Activated naive CD8-positive, alpha-beta T cell treated with anti-CD3 and anti-CD28 coated beads, Interleukin-2, amount 50 U/mL, for 24 hours (primary cell): ENCODE measurements at regions not wholly inside any gene's neighbourhood (a gene's known extent, or its start where the extent isn't known, plus 50 kb on each side); places are given as distances from the start of the nearest gene placed in this dataset.
"Not testable (repeated sequence)": the region's sequence is repeated elsewhere in the genome, so short reads cannot be mapped to it uniquely, and the experiment has no call there.

Source experiments
- ATAC-seq: fragments of 150-1000 bp; cut with Tn5 transposase; one replicate; pipeline ENCODE4 v1.10.0; 2021
- DNase-seq: peaks from one replicate; pipeline ENCODE4 v3.0.0; 2021
- H3K27ac Mint-ChIP-seq: one replicate; pipeline ENCODE4 v1.8.0; 2021; ENCODE audit warnings: mild to moderate bottlenecking, mixed read lengths
- H3K27me3 Mint-ChIP-seq: one replicate; pipeline ENCODE4 v1.8.0; 2021; ENCODE audit warnings: mixed read lengths
- H3K36me3 Mint-ChIP-seq: one replicate; pipeline ENCODE4 v1.8.0; 2021; ENCODE audit warnings: low read depth, mixed read lengths
- H3K4me1 Mint-ChIP-seq: one replicate; pipeline ENCODE4 v1.8.0; 2021; ENCODE audit warnings: mixed read lengths
- H3K4me3 Mint-ChIP-seq: one replicate; pipeline ENCODE4 v1.8.0; 2021; ENCODE audit warnings: mild to moderate bottlenecking, moderate library complexity, mixed read lengths
- H3K9me3 Mint-ChIP-seq: one replicate; pipeline ENCODE4 v1.8.0; 2021; ENCODE audit warnings: mixed read lengths

DNA sequence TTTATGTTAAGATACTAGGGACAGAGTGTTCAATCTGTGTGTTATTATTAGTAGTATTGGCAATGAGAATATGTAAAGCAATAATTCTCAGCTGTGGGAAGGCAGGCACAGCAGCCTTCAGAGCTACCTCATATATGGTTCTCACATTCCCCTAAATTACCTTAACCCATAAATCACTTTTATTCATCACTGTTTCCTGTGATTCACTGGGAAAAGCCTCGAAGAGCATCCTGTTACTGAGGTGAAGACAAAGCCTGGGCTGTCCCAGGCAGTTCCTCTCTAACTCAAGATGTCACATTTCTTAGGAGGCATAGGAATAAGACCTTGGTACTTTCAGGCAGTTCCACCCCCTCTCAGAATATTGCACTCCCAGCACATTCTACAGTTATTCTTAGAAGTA lies 965.7 kb downstream of the NCAM2 start:
- peaks cover 25% of the 10 kb centered on the region for H3K9me3 Mint-ChIP-seq
- no peaks in the 10 kb centered on the region for H3K4me1 Mint-ChIP-seq
- ATAC-seq: no peak
- H3K27me3 Mint-ChIP-seq: no peaks in the 10 kb centered on the region
- H3K4me3 Mint-ChIP-seq: no peak overlapping the region
- H3K27ac Mint-ChIP-seq: no peak overlapping the region
- no peak for DNase-seq
- H3K36me3 Mint-ChIP-seq: no peaks in the 10 kb centered on the region

DNA sequence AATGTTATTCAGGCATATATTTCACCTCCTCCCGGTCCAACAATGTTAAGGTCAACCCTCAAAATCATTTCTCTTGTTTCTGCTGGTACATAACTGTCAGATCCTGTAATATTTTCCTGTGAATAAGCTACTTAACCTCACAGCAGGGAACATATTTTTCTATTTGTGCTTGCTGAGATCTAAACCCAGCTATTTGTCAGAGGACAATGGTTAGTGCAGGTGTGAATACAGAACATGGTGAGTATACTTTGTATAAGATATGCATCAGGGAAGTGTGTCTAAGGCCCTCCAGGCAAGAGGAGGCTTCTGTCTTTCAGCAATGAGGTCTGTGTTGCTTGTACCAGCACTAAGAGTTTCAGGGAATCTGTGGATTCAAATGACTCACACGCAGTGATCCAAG lies 970.6 kb downstream of the NCAM2 start:
- Mint-ChIP-seq H3K9me3 (peaks cover 21% of the 10 kb centered on the region), H3K36me3 (no peaks in the 10 kb centered on the region), H3K27ac (no peak overlapping the region), H3K4me3 (no peak overlapping the region), H3K4me1 (no peaks in the 10 kb centered on the region), H3K27me3 (no peaks in the 10 kb centered on the region)
- ATAC-seq: no peak
- no peak for DNase-seq

DNA sequence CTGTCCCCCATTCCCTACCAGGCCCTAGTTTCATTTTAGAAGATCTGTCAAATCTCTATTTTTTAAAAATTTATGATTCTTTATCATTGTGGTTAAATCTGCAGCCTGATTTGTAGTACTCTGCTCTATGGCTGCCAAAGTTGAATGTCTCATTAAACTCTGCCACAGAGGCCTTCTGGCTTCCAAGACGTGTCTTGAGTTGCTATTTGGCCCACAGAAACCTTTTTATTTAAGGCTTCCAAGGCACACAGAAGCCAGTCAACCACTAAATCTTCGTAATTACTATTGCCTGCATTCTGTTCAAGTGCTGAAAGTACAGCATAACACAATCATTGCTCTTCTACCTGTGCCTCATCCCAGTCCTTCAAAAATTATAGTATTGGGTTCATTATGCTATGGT lies 971.0 kb downstream of the NCAM2 start:
- no peaks in the 10 kb centered on the region for H3K27me3 Mint-ChIP-seq
- H3K27ac Mint-ChIP-seq: no peak overlapping the region
- peaks cover 17% of the 10 kb centered on the region for H3K9me3 Mint-ChIP-seq
- H3K4me3 Mint-ChIP-seq: no peak overlapping the region
- no peaks in the 10 kb centered on the region for H3K36me3 Mint-ChIP-seq
- no peak for ATAC-seq
- no peak for DNase-seq
- H3K4me1 Mint-ChIP-seq: no peaks in the 10 kb centered on the region

DNA sequence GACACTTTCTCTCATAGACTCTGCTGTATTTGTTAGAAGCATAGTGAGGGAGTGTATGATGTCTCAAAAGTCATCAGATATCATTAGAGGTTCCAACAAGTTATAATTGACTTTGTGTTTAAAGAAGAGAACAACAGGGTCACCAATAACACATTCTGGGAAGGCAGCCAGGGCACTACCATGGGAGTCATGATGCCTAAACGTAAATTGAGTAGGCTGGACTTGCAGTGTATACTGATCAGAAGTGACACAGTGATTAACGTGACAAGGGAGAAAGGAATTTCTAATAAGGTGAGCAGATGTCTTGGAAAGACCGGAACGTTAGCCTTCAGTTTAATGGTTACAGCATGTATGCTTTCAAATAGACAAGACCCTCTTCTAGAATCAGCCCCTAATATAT lies 973.2 kb downstream of the NCAM2 start:
- Mint-ChIP-seq H3K4me3 (no peak overlapping the region), H3K9me3 (peaks cover 19% of the 10 kb centered on the region), H3K27ac (no peak overlapping the region), H3K4me1 (no peaks in the 10 kb centered on the region), H3K27me3 (no peaks in the 10 kb centered on the region), H3K36me3 (no peaks in the 10 kb centered on the region)
- ATAC-seq (no peak), DNase-seq (no peak)

DNA sequence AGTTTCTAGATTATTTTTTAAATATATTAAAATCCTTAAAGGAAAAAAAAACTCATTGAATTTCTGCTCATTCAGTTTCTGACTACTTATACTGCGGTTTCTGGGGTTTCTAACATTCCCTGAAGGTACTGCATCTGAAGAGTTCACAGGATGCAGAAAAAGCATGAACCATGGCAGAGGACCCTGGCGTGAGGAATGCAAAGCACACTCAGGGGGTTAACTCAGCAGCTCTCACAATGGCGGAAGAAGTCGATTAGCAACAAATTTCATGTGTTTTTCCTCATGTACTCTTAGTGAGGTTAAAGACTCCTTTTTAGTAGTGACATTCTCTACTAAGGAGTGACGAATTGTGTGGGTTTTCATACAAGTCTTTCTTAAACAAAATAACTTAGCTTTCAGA lies 975.6 kb downstream of the NCAM2 start:
- DNase-seq: no peak

DNA sequence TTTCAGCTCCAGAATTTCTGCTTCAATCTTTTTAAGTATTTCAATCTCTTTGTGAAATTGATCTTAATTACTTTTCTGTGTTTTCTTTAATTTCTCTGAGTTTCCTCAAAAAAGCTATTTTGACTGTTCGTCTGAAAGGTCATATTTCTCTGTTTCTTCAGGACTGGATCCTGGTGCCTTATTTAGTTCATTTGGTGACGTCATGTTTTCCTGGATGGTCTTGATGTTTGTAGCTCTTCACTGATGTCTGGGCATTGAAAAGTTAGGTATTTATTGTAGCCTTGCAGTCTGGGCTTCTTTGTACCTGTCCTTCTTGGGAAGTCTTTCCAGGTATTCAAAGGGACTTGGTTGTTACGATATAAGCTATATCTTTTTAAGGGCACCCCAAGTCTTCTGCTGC lies 998.7 kb downstream of the NCAM2 start:
- Mint-ChIP-seq H3K36me3 (no peaks in the 10 kb centered on the region), H3K27ac (no peak overlapping the region)

More for the DNA sequence above, 975.6 kb downstream of the NCAM2 start:
- H3K4me1 Mint-ChIP-seq: no peaks in the 10 kb centered on the region
- H3K9me3 Mint-ChIP-seq: peaks cover 10% of the 10 kb centered on the region
- no peaks in the 10 kb centered on the region for H3K36me3 Mint-ChIP-seq
- H3K4me3 Mint-ChIP-seq: no peak overlapping the region
- H3K27ac Mint-ChIP-seq: no peak overlapping the region
- no peak for ATAC-seq
- H3K27me3 Mint-ChIP-seq: no peaks in the 10 kb centered on the region

DNA sequence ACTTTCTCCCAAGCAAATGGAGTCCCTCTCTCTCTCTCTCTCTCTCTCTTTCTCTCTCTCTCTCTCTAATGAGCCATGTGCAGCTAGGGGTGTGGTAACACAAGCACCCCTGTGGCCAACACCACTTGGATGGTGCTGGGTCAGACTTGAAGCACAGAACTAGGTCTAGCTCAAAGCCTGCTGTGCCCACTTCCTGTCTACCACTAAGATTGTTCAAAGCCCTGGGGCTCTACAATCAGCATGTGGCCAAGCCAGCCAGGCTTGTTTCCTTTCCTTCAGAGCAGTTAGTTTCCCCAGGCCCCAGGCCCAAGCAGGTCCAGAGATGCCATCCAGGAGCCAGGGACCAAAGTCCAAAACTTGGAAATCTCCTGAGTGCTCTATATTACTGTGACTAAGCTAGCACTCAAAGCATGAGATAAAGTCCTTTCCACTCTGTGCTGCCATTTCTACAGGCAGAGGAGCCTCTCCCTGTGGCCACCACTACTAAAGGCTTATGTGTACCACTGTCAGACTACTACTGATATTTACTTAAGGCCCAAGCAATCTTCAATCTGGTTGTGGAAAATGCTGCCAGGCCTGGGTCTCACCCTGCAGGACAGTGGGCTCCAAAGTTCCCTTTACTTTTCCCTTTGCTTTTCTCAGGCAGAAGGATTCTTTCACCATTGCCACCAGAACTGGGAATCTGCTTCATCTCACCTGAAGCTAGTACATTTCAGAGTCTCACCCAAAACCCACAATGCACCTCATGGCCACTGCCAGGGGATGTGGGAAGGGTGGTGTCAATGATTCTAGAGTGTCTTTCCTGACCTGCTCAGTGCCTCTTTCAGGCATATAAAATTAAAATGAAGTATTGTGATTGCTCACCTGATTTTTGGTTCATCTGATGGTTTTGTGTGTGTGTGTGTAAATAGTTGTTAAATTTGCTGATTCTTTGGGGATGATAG lies 999.5 kb downstream of the NCAM2 start:
- no peak overlapping the region for H3K27ac Mint-ChIP-seq
- H3K4me3 Mint-ChIP-seq: no peak overlapping the region
- H3K9me3 Mint-ChIP-seq: peaks cover 3% of the 10 kb centered on the region
- no peaks in the 10 kb centered on the region for H3K36me3 Mint-ChIP-seq
- DNase-seq: no peak
- no peaks in the 10 kb centered on the region for H3K27me3 Mint-ChIP-seq
- H3K4me1 Mint-ChIP-seq: no peaks in the 10 kb centered on the region
- no peak for ATAC-seq

More for the DNA sequence above, 998.7 kb downstream of the NCAM2 start:
- ATAC-seq: no peak
- H3K4me3 Mint-ChIP-seq: no peak overlapping the region
- H3K9me3 Mint-ChIP-seq: peaks cover 3% of the 10 kb centered on the region
- H3K27me3 Mint-ChIP-seq: no peaks in the 10 kb centered on the region
- H3K4me1 Mint-ChIP-seq: no peaks in the 10 kb centered on the region
- no peak for DNase-seq

DNA sequence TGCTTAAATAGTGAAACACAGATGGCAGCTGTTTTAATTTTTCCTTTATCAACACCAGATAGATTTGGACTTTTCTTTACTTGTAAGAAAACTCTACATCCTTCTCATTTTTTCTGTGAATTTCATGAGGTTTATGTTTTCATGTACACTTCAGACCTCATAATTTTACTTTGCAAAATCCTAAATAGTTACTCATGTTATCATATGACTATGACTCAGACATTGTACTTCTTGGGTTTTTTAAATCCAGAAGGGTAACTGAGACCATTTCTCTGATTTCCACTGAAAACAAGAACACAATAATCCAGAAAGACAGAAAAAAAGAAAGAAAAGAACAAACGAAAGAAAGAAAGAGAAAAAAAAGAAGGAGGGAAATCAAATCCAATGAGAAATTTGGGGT lies 1021.6 kb downstream of the NCAM2 start:
- no peak for DNase-seq
- H3K27ac Mint-ChIP-seq: no peak overlapping the region
- no peaks in the 10 kb centered on the region for H3K4me1 Mint-ChIP-seq
- no peak overlapping the region for H3K4me3 Mint-ChIP-seq
- no peaks in the 10 kb centered on the region for H3K36me3 Mint-ChIP-seq
- H3K9me3 Mint-ChIP-seq: no peaks in the 10 kb centered on the region
- H3K27me3 Mint-ChIP-seq: no peaks in the 10 kb centered on the region
- no peak for ATAC-seq

DNA sequence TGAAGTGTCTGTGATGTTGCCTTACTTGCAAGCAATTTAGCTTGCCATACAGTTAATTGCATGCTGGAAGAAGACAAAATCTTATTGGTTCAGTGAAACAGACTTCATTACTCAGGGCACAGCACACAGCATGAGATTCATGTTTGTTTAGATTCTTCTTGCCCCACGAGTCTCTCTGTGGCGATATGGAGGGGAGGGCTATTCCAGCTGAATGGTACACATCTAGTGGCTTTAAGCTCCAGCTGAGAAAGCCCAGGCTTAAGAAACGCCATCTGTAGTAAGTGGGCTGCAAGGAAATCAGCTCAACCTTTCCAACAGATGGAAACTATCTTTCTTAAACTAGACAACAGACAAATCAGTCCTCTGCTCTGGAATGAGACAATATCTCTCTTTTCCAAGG lies 1022.0 kb downstream of the NCAM2 start:
- Mint-ChIP-seq H3K27ac (no peak overlapping the region), H3K4me1 (no peaks in the 10 kb centered on the region), H3K27me3 (no peaks in the 10 kb centered on the region), H3K4me3 (no peak overlapping the region), H3K9me3 (no peaks in the 10 kb centered on the region), H3K36me3 (no peaks in the 10 kb centered on the region)
- ATAC-seq: no peak
- no peak for DNase-seq

DNA sequence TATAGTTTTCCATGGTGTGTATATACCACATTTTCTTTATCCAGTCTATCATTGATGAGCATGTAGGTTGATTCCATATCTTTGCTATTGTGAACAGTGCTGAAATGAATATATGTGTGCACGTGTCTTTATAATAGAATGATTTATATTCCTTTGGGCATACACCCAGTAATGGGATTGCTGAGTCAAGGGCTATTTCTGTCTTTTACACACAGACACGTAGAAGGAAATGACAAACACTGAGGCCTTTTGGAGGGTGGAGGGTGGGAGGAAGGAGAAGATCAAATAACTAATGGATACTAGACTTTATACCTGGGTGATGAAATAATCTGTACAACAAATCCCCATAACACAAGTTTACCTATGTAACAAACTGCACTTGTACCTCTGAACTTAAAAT lies 1025.7 kb downstream of the NCAM2 start:
- ATAC-seq, H3K4me3 Mint-ChIP-seq: not testable (repeated sequence)

DNA sequence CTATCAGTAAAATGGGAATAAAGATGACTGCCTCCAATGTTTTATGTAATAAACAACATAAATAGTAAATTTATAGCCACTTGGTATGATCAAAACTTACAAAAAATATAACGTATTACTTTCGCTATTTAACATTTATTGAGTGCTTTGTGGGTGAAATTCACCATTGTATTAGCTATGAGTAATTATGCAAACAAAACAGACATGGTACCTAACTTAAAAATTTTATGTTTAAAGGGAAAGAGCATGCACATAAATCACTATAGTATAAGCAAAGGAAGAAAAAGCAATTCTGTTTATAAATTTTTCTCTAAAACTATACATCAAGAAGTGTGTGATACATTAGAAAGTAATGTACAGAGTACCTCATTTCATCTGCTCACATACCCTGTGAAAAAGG lies 1046.2 kb downstream of the NCAM2 start:
- H3K9me3 Mint-ChIP-seq: no peaks in the 10 kb centered on the region
- H3K27ac Mint-ChIP-seq: no peak overlapping the region
- ATAC-seq: no peak
- no peaks in the 10 kb centered on the region for H3K27me3 Mint-ChIP-seq
- DNase-seq: no peak
- H3K4me1 Mint-ChIP-seq: no peaks in the 10 kb centered on the region
- H3K36me3 Mint-ChIP-seq: no peaks in the 10 kb centered on the region
- no peak overlapping the region for H3K4me3 Mint-ChIP-seq

More for the DNA sequence above, 1025.7 kb downstream of the NCAM2 start:
- H3K9me3 Mint-ChIP-seq, H3K36me3 Mint-ChIP-seq, H3K27me3 Mint-ChIP-seq, H3K27ac Mint-ChIP-seq, DNase-seq, H3K4me1 Mint-ChIP-seq: not testable (repeated sequence)

DNA sequence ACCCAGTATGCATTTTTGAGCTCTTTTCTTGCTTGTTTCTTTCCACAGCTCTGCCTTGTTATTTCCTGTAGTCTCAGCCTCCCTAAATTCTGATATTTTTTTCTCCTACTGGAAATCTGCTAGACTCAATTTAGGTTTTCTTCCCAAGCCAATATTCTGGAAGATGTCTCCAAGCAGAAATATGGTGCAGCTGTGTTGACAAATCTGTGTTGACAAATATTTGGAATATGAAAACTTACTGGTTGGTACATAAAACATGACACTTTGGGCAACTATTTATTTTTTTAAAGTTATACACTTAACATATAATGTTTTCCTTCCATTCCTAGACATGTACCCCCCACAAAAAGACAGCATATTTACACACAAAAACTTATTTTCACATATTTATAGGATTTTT lies 1048.4 kb downstream of the NCAM2 start:
- Mint-ChIP-seq H3K36me3 (no peaks in the 10 kb centered on the region), H3K27ac (no peak overlapping the region), H3K9me3 (no peaks in the 10 kb centered on the region), H3K27me3 (no peaks in the 10 kb centered on the region), H3K4me3 (no peak overlapping the region), H3K4me1 (no peaks in the 10 kb centered on the region)
- DNase-seq (no peak), ATAC-seq (no peak)

DNA sequence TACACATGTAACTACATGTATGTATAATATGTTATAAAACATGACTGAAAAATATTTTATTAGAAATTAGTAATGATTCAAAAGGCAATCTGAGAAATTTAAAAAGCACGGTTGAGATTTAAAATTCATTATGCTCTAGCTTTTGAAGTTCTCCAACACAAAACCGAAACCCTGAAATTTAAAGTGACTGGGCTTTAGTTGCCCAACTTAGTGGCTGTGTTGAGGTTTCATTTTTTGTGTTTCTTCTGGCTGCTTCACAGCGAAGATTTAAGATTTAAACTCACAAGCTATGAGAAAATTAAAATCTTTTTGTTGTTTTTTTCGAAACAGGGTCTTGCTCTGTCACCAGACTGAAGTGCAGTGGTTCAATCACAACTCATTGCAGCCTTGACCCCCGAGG lies 1058.7 kb downstream of the NCAM2 start:
- Mint-ChIP-seq H3K27ac (no peak overlapping the region), H3K9me3 (peaks cover 9% of the 10 kb centered on the region), H3K36me3 (no peaks in the 10 kb centered on the region), H3K27me3 (no peaks in the 10 kb centered on the region), H3K4me3 (no peak overlapping the region), H3K4me1 (no peaks in the 10 kb centered on the region)
- ATAC-seq: no peak
- no peak for DNase-seq

DNA sequence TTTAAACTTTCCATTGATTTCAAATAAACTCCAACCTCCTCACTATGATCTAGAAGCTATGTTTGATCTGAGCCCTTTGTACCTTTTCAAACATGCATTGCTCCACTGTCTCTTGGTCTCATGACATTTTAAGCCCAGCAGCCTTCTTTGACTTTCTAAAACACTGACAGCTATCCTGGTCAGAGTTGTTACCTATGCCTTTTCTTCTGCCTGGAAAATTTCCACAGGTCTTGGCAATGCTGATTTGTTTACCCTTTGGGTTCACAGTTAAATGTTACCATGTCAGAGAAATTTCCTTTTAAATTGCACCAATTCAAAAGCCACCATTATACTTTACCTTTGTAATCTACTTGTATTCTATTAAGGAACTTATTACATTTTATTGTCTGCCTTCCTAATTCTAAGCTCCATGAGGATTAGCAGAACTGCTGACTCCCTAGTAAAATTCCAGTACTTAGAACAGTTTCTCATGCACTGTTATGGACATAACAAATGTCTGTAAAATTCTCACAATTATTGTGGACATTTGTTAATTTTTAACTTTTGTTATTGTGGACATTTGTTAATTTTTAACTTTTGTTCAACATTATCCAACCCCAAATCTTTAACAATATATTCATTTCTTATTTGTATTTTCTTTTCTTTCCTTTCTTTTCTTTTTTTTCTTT lies 1064.4 kb downstream of the NCAM2 start:
- peaks cover 14% of the 10 kb centered on the region for H3K9me3 Mint-ChIP-seq
- no peak for ATAC-seq
- no peaks in the 10 kb centered on the region for H3K27me3 Mint-ChIP-seq
- H3K4me3 Mint-ChIP-seq: no peak overlapping the region
- H3K4me1 Mint-ChIP-seq: no peaks in the 10 kb centered on the region
- H3K36me3 Mint-ChIP-seq: no peaks in the 10 kb centered on the region
- DNase-seq: no peak
- no peak overlapping the region for H3K27ac Mint-ChIP-seq

DNA sequence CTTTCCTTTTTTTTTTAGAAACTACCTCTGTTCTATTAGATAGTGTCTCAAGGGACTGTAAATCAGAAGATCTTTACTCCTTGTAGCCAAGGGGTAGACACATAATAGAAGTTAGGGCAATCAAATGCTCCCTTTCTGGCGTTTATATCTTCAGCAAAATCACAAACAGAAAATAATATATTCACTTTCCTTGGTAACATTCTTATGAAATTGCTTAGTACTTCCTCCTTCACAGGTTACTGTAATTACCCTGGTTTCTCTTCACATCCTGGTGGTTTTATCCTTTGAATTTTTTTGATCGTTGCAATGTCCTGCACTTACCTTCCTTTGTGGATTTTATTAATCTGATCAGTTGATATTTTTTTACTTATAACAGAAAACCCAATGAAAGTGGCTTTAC lies 1064.9 kb downstream of the NCAM2 start:
- Mint-ChIP-seq H3K36me3 (no peaks in the 10 kb centered on the region), H3K27ac (no peak overlapping the region), H3K4me3 (no peak overlapping the region), H3K4me1 (no peaks in the 10 kb centered on the region), H3K27me3 (no peaks in the 10 kb centered on the region), H3K9me3 (peaks cover 14% of the 10 kb centered on the region)
- ATAC-seq (no peak), DNase-seq (no peak)
